Endodermal cell (in vitro differentiated cells): ENCODE measurements at regions not wholly inside any gene's neighbourhood (a gene's known extent, or its start where the extent isn't known, plus 50 kb on each side); places are given as distances from the start of the nearest gene placed in this dataset.

Experiments
- DNase-seq: peaks from one replicate; pipeline ENCODE4 v3.0.0-alpha.2; 2017
- H3K27ac ChIP-seq: 2 replicates; pipeline ENCODE4 v1.5.1; 2013; ENCODE audit warnings: mild to moderate bottlenecking, low read depth, low read length, moderate library complexity
- H3K27me3 ChIP-seq: 2 replicates; pipeline ENCODE4 v1.6.1; 2013; ENCODE audit warnings: mild to moderate bottlenecking, low read length, moderate library complexity; ENCODE audit not compliant: insufficient read depth, control insufficient read depth, poor library complexity, severe bottlenecking
- H3K36me3 ChIP-seq: 2 replicates; pipeline ENCODE4 v1.7.0; 2013; ENCODE audit warnings: mild to moderate bottlenecking, low read length, moderate library complexity; ENCODE audit not compliant: control insufficient read depth, insufficient read depth
- H3K4me1 ChIP-seq: one replicate; pipeline ENCODE4 v1.7.0; 2013; ENCODE audit warnings: low read length; ENCODE audit not compliant: control insufficient read depth, insufficient read depth
- H3K4me3 ChIP-seq: 2 replicates; pipeline ENCODE4 v1.5.1; 2013; ENCODE audit warnings: mild to moderate bottlenecking, low read length, moderate library complexity
- H3K9ac ChIP-seq: 2 replicates; pipeline ENCODE4 v1.6.1; 2013; ENCODE audit warnings: mild to moderate bottlenecking, low read length, moderate library complexity; ENCODE audit not compliant: poor library complexity, severe bottlenecking; ENCODE audit errors: extremely low read depth
- H3K9me3 ChIP-seq: 2 replicates; pipeline ENCODE4 v1.6.1; 2013; ENCODE audit warnings: mild to moderate bottlenecking, low read length, moderate library complexity; ENCODE audit not compliant: control insufficient read depth
- H3K27ac Mint-ChIP-seq: 2 replicates; pipeline ENCODE4 v1.8.0; 2020; ENCODE audit warnings: mixed read lengths
- H3K27me3 Mint-ChIP-seq: 2 replicates; pipeline ENCODE4 v1.8.0; 2021; ENCODE audit warnings: mild to moderate bottlenecking, mixed read lengths; ENCODE audit not compliant: insufficient read depth
- H3K36me3 Mint-ChIP-seq: 2 replicates; pipeline ENCODE4 v1.8.0; 2020; ENCODE audit warnings: low read depth, mixed read lengths
- H3K4me1 Mint-ChIP-seq: 2 replicates; pipeline ENCODE4 v1.8.0; 2020; ENCODE audit warnings: mixed read lengths
- H3K4me3 Mint-ChIP-seq: 2 replicates; pipeline ENCODE4 v1.8.0; 2020; ENCODE audit warnings: mild to moderate bottlenecking, moderate library complexity, mixed read lengths
- H3K9me3 Mint-ChIP-seq: 2 replicates; pipeline ENCODE4 v1.8.0; 2020; ENCODE audit warnings: mild to moderate bottlenecking, mixed read lengths
- WGBS, 2 experiments: methylation state at CpG; one replicate each; pipeline versions ENCODE4 v1.1.5 to v1.1.7; 2013; ENCODE audit warnings: missing lambda C conversion rate in 2 of 2, mixed read lengths in 1 of 2; ENCODE audit not compliant: insufficient coverage in 1 of 2, insufficient read length in 1 of 2; 5-methylcytosine and 5-hydroxymethylcytosine counted together
- TF ChIP-seq, protein P1 (sequence below): fragments of 200-600 bp; sonication (generic); conservative IDR thresholded peaks from 2 replicates; pipeline ENCODE4 v1.5.0; 2021; ENCODE audit warnings: antibody characterized with exemption, mild to moderate bottlenecking

DNA sequence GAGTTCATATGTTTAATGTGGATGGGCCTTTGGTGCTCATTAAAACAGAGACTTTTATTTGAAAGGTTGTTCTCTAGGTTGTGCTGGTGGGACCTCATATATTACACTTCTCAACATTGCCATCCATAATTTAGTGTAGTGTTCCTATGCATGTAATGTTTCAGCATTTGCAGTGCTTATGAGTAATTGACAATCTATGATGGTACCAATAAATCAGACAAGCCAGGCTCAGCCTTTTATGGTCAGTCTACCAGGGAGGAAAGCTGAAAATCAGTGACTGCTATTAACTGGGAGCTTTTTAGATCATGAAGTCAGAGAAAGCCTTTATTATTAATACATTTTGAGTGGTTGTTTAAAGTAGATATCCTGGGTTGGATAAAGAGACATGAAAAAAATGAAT is 120.1 kb upstream of the SLC28A3 start:
- Mint-ChIP-seq H3K4me3 (no peak overlapping the region), H3K27me3 (peaks cover 4% of the 10 kb centered on the region)
- no peaks in the 10 kb centered on the region for H3K9me3 ChIP-seq

DNA sequence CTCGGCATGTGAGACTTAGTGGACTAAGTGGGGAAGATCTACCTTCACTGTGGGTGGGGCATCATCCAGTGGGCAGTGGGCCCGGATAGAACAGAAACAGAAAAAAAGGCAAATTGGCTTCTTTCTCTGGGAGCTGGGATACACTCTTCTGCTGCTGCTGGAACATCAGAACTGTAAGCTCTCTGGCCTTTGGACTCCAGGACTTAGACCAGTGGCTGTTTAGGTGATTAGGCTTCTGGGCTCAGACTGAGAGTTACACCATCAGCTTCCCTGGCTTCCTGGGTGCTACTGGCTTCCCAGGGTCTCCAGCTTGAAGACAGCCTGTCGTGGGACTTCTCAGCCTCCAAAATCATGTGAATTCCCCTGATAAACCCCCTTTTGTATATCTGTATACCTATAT is 122.7 kb upstream of the SLC28A3 start:
- TF ChIP-seq, protein P1, sequence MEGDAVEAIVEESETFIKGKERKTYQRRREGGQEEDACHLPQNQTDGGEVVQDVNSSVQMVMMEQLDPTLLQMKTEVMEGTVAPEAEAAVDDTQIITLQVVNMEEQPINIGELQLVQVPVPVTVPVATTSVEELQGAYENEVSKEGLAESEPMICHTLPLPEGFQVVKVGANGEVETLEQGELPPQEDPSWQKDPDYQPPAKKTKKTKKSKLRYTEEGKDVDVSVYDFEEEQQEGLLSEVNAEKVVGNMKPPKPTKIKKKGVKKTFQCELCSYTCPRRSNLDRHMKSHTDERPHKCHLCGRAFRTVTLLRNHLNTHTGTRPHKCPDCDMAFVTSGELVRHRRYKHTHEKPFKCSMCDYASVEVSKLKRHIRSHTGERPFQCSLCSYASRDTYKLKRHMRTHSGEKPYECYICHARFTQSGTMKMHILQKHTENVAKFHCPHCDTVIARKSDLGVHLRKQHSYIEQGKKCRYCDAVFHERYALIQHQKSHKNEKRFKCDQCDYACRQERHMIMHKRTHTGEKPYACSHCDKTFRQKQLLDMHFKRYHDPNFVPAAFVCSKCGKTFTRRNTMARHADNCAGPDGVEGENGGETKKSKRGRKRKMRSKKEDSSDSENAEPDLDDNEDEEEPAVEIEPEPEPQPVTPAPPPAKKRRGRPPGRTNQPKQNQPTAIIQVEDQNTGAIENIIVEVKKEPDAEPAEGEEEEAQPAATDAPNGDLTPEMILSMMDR, result no peak
- H3K36me3 Mint-ChIP-seq, result no peaks in the 10 kb centered on the region
- no peaks in the 10 kb centered on the region for H3K4me1 ChIP-seq
- peaks cover 2% of the 10 kb centered on the region for H3K27me3 Mint-ChIP-seq
- H3K4me3 ChIP-seq, result peak overlapping the region; percentile 0
- H3K27ac ChIP-seq, result no peak overlapping the region
- no peak for DNase-seq
- H3K36me3 ChIP-seq, result no peaks in the 10 kb centered on the region
- H3K9me3 Mint-ChIP-seq, result peaks cover 8% of the 10 kb centered on the region
- H3K27me3 ChIP-seq, result no peaks in the 10 kb centered on the region
- no peak overlapping the region for H3K9ac ChIP-seq
- 95 to 100% methylated on average over 2 to 3 of the region's 3 CpGs for WGBS, 2 experiments
- H3K9me3 ChIP-seq, result no peaks in the 10 kb centered on the region
- no peaks in the 10 kb centered on the region for H3K4me1 Mint-ChIP-seq
- H3K27ac Mint-ChIP-seq, result no peak overlapping the region
- H3K4me3 Mint-ChIP-seq, result no peak overlapping the region

More for the DNA sequence above, 120.1 kb upstream of the SLC28A3 start:
- Histone ChIP-seq H3K27ac (no peak overlapping the region), H3K9ac (no peak overlapping the region), H3K4me3 (no peak overlapping the region), H3K36me3 (no peaks in the 10 kb centered on the region), H3K27me3 (no peaks in the 10 kb centered on the region), H3K4me1 (no peaks in the 10 kb centered on the region)
- DNase-seq, result no peak
- TF ChIP-seq, protein P1, result no peak
- Mint-ChIP-seq H3K4me1 (no peaks in the 10 kb centered on the region), H3K27ac (no peak overlapping the region), H3K36me3 (no peaks in the 10 kb centered on the region), H3K9me3 (peaks cover 20% of the 10 kb centered on the region)

DNA sequence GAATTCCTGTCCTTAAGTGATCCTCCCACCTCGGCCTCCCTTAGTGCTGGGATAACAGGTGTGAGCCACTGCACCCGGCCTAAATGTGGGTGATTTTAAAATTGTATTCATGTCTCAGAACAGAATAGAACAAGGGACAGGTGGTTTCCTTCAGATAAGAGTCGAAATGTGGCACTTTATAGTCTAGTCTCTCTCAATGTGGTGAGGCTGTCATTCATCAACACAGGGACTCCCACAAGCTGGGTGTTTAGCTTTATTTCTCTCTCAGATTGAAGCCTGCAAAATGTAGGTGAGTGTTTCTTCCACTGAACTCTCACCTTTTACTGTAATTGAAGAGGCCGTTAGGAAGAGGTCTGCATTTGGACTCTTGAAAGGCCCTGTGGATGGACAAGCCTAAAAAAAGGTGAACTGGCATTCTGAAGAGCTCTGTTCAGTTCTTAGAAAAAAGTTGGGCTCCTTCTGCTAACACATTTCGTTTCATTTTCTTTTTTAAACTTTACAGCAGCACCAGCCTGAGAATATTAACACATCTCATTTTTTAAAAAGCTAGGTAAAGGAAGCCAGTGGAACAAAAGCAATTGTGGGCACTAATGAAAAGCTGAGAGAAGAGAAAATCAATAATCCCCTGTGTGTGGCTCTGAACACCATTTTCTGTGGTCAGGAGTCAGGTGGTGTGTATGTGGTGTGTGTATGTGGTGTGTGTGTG is 126.2 kb upstream of the SLC28A3 start:
- H3K4me1 Mint-ChIP-seq, result no peaks in the 10 kb centered on the region
- H3K27ac ChIP-seq, result no peak overlapping the region
- TF ChIP-seq, protein P1, result no peak
- no peaks in the 10 kb centered on the region for H3K27me3 Mint-ChIP-seq
- no peaks in the 10 kb centered on the region for H3K9me3 Mint-ChIP-seq
- WGBS, 2 experiments, result 84 to 88% methylated on average over 4 to 5 of the region's 5 CpGs
- H3K4me3 ChIP-seq, result no peak overlapping the region
- no peaks in the 10 kb centered on the region for H3K9me3 ChIP-seq
- no peaks in the 10 kb centered on the region for H3K36me3 ChIP-seq
- H3K27ac Mint-ChIP-seq, result no peak overlapping the region
- no peaks in the 10 kb centered on the region for H3K4me1 ChIP-seq
- no peak overlapping the region for H3K9ac ChIP-seq
- H3K4me3 Mint-ChIP-seq, result no peak overlapping the region
- DNase-seq, result no peak
- no peaks in the 10 kb centered on the region for H3K27me3 ChIP-seq
- no peaks in the 10 kb centered on the region for H3K36me3 Mint-ChIP-seq
